ENCODE measurements at regions not wholly inside any gene's neighbourhood (a gene's known extent, or its start where the extent isn't known, plus 50 kb on each side); places are given as distances from the start of the nearest gene placed in this dataset.

- FAIRE-seq, result no peak
- no peak for DNase-seq (ENCODE audit: low read depth, low spot score)
- Histone ChIP-seq H2AFZ (ENCODE audit: control insufficient read depth, low read depth, low read length) (no peak overlapping the region), H3K4me2 (ENCODE audit: control insufficient read depth, insufficient read depth) (no peak overlapping the region), H3K27ac (ENCODE audit: control insufficient read depth, insufficient read depth) (no peak overlapping the region), H4K20me1 (ENCODE audit: control insufficient read depth, insufficient read depth) (no peaks in the 10 kb centered on the region), H3K9me3 (replicated peaks; ENCODE audit: control insufficient read depth, insufficient read depth, low read length) (no peaks in the 10 kb centered on the region), H3K9ac (ENCODE audit: control insufficient read depth, insufficient read depth, low read length) (no peak overlapping the region), H3K4me3 (no peak overlapping the region), H3K36me3 (ENCODE audit: control insufficient read depth in 2 of 2, insufficient read depth in 2 of 2, low read length in 1 of 2) (no peaks in the 10 kb centered on the region), H3K4me1 (ENCODE audit: control insufficient read depth, insufficient read depth, low read length) (no peaks in the 10 kb centered on the region), H3K27me3 (replicated peaks in 1 of 2; ENCODE audit: control insufficient read depth in 2 of 2, insufficient read depth in 2 of 2, low read length in 1 of 2) (no peaks in the 10 kb centered on the region), H3K79me2 (ENCODE audit: control insufficient read depth, insufficient read depth, low read length) (no peaks in the 10 kb centered on the region)
- ChIA-PET POLR2A (no interaction called here), RAD21 (ENCODE audit: unreplicated experiment) (no interaction called here), SMC1A (ENCODE audit: uncharacterized antibody, unreplicated experiment) (no interaction called here), CTCF (no interaction called here)
- in situ Hi-C loops (cut with MboI), result no loop called here
- 2% methylated on average over 3 of the region's 3 CpGs for WGBS (ENCODE audit: insufficient coverage, insufficient replicate concordance, low lambda C conversion rate, missing lambda C conversion rate)
- BruUV-seq (replicated peaks), result no TSS peak
- no peak for TF ChIP-seq NBN (IDR thresholded peaks at IDR 0.05)
- TF ChIP-seq E2F4 (IDR thresholded peaks at IDR 0.05; ENCODE audit: low read depth, low read length), result no peak
- TF ChIP-seq SPI1 (IDR thresholded peaks at IDR 0.05; ENCODE audit: borderline replicate concordance, insufficient read depth, low read depth, low read length), result no peak
- no peak for TF ChIP-seq MLLT1 (IDR thresholded peaks at IDR 0.05)
- TF ChIP-seq BACH1 (IDR thresholded peaks at IDR 0.05; ENCODE audit: borderline replicate concordance), result no peak
- TF ChIP-seq HSF1 (IDR thresholded peaks at IDR 0.05; ENCODE audit: low read depth, low read length), result no peak
- no peak for TF ChIP-seq MXI1 (IDR thresholded peaks at IDR 0.05; ENCODE audit: low read depth, low read length)
- TF ChIP-seq RB1 (IDR thresholded peaks at IDR 0.05; ENCODE audit: borderline replicate concordance), result no peak
- TF ChIP-seq RAD21 (IDR thresholded peaks at IDR 0.05; ENCODE audit: insufficient read depth, low read depth, low read length), result no peak
- TF ChIP-seq WRNIP1 (IDR thresholded peaks at IDR 0.05; ENCODE audit: borderline replicate concordance, low read depth, low read length), result no peak
- TF ChIP-seq PBX3 (IDR thresholded peaks at IDR 0.05; ENCODE audit: insufficient replicate concordance, low read depth, low read length), result no peak
- no peak for TF ChIP-seq EZH2 (IDR thresholded peaks at IDR 0.05; ENCODE audit: borderline replicate concordance, control insufficient read depth, low read depth, low read length)
- ATAC-seq, result no peak
- intact Hi-C loops (cut with micrococcal nuclease; ENCODE audit: unreplicated experiment), result no loop called here
Observed at GRCh38 chr18:73681912-73682311, 465.7 kb downstream of the FBXO15 start.
